GM19328 (cell line): ENCODE measurements at regions not wholly inside any gene's neighbourhood (a gene's known extent, or its start where the extent isn't known, plus 50 kb on each side); places are given as distances from the start of the nearest gene placed in this dataset.
"Not testable (repeated sequence)": the region's sequence is repeated elsewhere in the genome, so short reads cannot be mapped to it uniquely, and the experiment has no call there.

Experiments used
- ATAC-seq: cut with Tn5 transposase; IDR thresholded peaks from one replicate; pipeline ENCODE4 v1.9.1; 2021; ENCODE audit warnings: mild to moderate bottlenecking, moderate library complexity; ENCODE audit not compliant: unreplicated experiment

DNA sequence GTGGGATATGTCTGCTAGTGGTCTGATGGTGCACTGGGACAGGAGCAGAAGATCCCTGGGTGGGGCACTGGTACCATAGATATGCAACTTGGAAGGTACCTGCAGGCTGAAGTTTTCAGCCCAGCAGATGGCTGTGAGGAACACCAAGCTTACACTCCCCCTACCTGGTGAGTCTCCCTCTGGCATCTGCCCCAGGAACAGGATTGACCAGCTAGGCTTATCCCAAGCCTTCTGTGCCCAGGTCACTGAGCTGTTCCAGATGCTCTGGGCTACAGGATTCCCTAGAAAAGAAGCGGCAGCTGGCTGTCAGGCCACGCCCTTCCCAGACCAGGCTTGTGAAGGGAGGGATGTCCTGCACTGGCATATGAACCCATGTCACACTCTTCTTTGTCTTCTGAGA, 1130.0 kb downstream of the NAALADL2 start:
- no peak for ATAC-seq

DNA sequence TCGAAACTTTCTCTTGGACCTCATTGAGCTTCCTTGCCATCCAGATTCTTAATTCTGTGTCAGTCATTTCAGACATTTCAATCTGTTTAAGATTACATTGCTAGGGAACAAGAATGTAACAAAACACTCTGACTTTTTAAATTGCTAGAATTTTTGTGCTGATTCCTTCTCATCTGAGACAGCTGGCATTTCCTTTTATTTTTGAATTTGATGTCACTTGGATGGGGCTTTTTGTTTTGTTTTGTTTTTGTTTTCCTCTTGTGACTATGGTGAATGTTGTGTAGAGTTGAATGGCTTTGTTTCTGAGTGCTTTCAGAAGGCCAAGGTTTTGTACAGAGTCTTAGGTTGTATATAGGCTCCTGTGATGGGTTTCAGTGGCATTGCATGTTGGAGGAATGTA, 1129.3 kb downstream of the NAALADL2 start:
- no peak for ATAC-seq

DNA sequence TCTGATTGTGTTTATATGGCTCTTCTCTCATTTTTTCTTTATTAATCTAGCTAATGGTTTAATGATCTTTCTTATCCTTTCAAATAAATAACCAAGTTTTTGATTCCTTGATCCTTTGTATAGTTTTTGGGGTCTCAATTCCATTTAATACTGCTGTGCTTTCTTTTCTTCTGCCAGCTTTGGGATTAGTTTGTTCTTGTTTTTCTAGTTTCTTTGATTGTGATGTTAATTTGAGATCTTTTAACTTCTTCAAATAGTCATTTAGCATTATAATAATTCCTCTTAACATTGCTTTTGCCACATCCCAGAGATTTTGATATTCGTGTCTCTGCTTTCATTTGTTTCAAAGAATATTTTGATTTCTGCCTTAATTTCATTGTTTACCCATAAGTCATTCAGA, 1126.6 kb downstream of the NAALADL2 start:
- ATAC-seq, result no peak

DNA sequence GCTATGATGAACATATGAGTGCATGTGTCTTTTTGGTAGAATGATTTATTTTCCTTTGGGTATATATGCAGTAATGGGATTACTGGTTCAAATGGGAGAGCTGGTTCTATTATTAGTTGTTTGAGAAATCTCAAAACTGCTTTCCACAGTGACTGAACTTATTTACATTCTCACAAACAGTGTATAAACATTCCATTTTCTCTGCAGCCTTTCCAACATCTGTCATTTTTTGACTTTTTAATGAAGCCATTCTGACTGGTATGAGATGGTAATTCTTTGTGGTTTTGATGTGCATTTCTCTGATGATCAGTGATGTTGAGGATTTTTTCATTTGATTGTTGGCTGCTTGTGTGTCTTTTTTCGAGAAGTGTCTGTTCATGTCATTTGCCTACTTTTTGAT, 1124.2 kb downstream of the NAALADL2 start:
- no peak for ATAC-seq

DNA sequence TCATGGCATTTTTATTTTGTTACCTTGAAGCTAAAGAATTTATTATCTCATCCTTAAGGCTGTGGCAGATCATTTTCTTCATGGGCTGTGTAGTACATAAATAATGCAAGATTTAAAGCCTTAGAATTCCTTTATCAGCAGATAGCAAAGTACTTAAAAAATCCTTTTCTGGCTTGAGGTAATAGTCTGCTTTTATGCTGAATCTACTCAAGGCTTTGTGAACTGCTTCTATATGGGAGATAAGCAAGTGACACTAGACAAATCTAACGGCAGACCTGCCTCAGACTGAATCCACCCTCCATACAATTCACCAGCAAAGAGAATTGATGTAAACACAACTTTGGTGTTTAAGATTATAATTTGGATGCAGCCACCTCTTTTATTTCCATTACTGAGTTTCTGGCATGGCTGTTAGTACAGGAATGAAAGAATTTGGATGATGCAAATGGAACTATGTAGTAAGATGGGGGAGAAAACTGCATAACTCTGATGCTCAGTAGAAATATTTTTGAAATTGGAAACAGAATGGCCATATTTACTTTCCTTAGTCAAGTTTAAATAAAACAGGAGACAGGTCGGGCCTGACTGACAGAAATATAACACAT, 1121.5 kb downstream of the NAALADL2 start:
- no peak for ATAC-seq

DNA sequence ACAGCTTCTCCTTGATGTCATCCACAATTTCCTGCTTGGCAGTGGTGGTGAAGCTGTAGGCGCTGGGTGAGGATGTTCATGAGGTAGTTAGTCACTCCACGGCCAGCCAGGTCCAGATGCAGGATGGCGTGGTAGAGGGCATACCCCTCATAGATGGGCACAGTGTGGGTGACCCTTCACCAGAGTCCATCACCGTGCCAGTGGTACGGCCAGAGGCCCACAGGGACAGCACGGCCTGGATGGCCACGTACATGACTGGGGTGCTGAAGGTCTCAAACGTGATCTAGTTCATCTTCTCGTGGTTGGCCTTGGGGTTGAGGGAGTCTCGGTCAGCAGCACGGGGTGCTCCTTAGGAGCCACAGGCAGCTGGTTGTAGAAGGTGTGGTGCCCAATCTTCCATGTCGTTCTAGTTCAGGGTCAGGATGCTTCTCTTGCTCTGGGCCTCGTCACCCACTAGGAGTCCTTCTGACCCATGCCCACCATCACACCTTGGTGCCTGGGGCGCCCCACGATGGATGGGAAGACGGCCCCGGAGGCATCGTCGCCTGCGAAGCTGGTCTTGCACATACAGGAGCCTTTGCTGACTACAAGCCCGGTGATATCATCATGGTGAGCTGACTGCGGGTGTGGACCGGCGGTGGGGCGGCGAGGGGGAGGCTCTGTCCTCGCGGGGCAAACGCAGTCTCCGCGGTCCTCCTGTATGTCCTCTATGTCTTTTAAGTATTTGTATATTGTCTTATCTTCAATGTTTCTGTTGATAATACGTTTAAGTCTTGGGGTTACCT, 1119.0 kb downstream of the NAALADL2 start:
- no peak for ATAC-seq

DNA sequence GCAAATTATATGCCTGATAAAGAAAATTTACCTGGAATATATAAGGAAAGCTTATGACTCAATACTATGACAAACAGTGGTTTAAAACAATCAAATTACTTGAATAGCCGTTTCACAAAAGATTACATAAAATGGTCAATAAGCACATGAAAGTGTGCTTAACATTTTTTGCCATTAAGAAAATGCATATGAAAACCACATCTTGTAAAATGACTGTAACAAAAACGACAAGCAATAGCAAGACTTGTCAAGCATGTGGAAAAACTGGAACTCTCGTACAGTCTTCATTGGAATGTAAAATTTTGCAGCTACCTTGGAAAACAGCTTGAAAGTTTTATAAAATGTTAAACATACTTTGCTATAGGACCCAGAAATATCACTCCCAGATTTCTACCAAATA, 1110.3 kb downstream of the NAALADL2 start:
- ATAC-seq, result no peak

DNA sequence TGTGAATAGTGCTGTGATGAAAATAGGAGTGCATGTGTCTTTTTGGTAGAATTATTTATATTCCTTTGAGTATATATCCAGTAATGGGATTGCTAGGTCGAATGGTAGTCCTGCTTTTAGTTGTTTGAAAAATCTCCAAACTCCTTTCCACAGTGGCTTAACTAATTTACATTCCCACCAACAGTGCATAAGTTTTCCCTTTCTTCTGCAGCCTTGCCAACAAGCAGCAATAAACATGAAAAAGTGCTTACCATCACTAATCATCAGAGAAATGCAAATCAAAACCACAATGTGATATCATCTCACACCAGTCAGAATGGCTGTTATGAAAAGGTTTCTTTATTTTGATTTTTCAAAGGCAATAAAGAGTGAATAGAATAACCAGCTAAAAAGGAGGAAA, 1105.9 kb downstream of the NAALADL2 start:
- ATAC-seq, result no peak

DNA sequence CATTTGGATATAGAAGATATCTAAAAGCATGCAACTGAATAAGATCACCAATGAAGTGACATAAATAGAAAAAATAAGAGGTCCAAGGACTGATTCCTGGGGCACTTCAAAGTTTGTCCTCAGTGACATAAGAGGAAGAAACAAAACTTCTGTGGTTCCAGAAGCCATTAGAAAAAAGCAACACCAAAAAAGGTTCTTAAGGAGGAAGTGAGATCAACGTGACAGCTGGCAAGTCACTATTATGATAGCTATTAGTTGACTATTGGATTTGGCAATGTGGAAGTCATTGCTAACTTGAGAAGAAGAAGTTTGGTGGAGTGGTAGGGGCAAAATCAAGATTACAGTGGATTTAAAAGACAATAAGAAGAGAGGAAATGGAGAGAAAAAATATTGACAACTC, 1098.3 kb downstream of the NAALADL2 start:
- no peak for ATAC-seq

DNA sequence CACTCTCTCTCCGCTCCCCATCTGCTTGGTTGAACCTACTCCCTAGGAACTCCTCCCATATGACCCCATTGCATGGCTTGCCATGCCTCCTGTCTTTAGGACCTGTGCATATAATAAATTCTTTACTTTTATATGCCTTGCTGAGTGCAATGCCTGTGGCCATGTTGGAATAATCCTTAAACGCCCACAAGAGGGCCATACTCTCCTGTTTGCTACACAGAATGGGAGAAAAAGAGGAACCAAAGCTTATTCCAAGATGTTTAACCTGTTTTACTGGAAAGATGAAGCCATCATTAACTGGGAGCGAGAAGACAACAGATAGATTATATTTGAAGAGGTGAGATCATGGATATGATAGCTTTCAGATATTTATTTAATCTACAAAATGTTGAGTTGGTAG, 1097.8 kb downstream of the NAALADL2 start:
- ATAC-seq, result no peak

DNA sequence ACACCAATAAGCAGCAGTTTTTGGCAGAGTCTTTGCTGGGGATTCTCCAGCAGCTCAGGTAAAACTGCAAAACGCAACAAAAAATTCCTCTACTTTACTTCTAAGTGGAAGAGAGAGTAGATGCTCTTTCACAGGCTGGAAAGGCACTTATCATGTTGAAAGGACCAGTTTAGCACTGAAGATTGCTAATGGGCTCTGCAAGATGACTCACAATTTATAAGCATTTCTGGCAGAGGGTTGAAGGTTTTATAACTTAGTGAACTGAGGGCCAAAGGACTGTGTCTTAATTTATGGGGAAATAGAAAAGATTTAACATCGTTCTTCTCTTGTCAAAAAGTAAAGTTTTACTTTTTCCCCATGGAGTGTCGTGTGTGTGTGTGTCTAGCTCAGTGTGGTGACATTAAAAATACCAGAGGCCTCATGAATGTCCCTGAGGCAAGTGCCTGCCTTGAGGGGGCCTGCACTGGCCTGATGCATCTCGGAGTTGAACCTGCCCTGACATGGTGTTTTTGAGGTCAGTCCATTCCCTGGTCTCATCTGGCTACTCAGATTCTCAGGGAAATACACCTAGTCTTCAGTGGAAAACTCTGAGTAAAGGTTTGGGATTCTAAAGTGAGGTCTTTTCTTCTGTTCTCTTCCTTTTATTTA, 1092.0 kb downstream of the NAALADL2 start:
- ATAC-seq, result no peak

DNA sequence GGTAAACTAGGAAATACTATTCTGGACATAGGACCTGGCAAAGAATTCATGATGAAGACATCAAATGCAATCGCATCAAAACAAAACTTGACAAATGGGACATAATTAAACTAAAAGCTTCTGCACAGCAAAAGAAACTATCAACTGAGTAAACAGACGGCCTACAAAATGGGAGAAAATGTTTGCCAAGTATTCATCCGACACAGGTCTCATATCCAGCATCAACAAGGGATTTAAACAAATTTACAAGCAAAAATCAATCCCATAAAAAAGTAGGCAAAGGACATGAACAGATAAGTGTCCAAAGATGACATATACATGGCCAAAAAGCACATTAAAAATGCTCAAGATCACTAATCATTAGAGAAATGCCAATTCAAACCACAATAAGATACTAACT, 1088.9 kb downstream of the NAALADL2 start:
- no peak for ATAC-seq

DNA sequence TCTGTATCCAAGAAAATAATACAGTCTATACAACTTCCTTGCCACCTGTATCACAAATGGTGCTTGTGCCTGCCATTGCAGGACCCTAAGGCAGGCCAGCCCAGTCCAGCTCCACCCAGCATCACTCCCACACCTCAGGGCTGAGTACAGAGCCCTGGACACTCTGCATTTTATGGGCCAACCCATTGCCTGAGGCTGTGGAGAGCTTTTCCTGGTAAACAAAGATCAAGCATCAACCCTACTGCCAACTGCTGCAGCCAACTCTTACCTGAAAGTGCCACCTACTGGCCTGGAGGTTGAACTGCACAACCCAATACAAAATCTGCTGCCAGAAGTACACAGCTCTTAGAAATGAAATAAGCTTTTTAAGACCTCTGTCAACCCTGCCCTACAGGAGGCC, 1082.2 kb downstream of the NAALADL2 start:
- no peak for ATAC-seq

DNA sequence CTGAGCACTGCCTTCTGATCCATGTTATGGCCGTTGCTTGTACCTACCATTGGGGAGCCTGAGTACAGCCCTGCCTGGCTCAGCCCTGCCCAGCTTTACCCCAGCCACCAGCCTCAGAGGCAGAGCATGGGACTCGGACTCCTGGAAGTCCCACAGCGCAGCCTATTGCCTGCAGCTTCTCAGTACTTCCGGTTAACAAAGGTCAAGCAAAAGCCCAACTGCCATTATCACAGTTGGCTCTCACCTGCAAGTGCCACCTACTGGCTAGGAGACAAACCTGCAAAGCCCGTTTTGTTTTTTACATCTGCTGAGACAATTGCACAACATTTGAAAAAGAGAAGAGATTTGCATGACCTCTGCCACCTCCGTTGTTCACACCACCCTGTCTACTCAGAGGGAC, 1081.7 kb downstream of the NAALADL2 start:
- ATAC-seq, result no peak

DNA sequence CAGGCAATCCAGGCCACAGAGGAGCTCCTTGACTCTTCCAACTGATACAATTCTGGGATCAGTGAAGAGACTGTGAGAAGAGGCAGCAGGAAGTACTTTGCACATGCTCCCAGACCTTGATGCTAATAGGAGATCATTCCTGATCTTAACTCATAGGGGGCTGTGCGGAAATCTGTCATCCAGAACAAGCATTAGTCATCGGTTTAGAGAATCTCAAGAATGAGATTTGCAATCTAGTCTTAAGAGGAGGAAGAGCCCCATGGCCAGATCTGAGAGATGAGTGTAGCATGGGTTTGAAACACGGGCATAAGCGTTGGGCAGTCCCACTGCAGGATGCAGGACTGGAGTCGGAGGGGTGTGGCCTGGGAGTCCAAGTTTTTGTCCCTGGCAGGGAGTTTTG, 1081.1 kb downstream of the NAALADL2 start:
- ATAC-seq, result no peak

DNA sequence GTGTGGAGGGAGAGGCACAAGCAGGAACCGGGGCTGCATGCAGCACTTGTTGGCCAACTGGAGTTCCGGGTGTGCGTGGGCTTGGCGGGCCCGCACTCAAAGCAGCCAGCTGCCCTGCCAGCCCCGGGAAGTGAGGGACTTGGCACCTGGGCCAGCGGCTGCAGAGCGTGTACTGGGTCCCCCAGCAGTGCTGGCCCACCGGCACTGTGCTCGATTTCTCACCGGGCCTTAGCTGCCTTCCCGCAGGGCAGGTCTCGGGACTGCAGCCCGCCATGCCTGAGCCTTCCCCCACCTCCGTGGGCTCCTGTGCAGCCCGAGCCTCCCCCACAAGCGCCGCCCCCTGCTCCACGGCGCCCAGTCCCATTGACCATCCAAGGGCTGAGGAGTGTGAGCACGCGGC, 1078.2 kb downstream of the NAALADL2 start:
- ATAC-seq, result not testable (repeated sequence)

DNA sequence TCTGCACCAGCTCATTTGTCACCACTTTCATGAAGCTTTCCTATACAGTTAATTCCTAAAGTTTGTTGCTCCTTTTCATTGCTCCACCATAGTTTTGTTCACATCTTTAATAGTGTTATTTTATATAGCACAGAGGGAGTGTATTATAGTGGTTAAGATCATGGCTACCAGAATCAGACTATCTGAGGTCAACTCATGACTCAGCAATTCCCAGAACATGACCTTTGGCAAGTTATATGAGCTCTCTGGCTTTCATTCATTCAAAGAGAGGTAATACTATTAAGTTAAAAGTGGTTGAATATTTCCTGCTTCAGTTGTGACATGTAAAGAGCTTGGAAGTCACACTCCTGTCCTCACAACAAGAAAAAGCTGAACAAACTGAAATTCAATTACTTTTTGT, 1073.5 kb downstream of the NAALADL2 start:
- no peak for ATAC-seq

DNA sequence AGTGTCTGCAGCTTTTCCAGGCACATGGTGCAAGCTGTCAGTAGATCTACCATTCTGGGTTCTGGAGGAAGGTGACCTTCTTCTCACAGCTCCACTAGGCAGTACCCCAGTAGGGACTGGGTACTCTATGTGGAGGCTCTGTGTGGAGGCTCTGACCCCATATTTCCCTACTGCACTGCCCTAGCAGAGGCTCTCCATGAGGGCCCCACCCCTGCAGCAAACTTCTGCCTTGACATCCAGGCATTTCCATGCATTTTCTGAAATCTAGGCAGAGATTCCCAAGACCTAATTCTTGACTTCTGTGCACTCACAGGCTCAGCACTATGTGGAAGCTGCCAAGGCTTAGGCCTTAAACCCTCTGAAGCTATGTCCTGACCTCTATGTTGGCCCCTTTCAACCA, 1060.0 kb downstream of the NAALADL2 start:
- no peak for ATAC-seq

DNA sequence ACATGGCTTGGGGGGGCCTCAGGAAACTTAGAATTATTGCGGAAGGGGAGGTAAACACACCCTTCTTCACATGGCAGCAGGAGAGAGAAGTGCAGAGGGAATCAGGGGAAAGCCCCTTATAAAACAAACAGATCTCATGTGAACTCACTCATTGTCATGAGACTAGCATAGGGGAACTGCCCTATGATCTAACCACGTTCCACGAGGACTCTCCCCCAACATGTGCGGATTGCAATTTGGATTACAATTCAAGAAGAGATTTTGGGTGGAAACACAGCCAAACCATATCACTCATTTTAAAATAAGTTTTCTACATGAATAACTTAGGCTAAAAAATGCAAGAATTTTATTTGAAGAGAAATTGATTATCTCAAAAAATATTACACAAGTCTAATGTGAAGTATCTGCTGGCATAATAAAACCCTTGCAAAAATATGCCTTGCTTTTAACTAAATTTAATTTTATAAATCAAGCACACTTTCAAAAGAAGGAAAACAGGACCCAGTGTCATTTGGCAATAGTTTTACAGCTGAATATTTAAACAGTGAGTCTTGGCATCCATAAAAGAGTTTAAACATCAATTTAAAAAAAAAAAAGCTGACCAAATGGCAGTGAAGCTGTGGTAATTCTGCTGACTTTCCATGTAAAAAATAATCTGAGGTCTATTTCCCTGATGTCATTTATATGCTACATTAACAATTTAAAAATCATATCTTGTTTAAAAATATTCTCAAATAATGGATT, 1057.2 kb downstream of the NAALADL2 start:
- ATAC-seq, result no peak

DNA sequence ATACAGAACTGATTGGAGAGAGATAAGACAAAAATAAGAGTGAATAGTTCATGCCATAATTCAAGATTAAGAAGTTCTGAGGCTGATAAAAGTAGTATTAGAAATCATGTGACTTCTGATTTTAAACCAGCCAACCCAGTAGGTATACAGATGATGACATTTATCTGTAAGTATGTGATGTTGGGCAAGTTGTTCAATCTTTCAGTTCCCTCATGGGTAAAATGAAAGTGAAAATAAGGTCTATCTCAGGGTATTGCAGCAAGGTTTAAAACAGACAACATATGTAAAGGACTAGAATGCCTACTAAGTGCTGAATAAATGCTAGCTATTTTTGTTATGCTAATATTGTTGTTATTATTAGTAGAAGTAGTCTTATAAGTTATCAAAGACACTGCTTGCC, 1055.7 kb downstream of the NAALADL2 start:
- no peak for ATAC-seq

DNA sequence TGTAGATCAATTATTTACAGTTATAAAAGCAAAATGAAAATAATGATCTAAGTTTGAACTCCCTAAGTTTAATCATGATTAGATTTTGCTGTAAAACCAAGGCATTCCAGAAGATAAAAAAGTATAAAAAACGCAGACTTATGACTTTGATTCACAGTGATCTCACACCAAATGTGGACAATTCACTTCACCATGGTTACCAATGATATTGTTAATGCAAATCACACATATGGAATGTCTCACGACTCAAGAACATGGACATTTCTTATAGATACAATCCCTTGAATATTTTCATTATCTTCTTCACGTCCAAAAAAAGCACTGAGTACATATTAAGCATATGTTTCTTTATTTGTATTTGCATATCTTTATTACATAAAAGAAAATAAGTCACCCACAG, 1054.2 kb downstream of the NAALADL2 start:
- no peak for ATAC-seq

DNA sequence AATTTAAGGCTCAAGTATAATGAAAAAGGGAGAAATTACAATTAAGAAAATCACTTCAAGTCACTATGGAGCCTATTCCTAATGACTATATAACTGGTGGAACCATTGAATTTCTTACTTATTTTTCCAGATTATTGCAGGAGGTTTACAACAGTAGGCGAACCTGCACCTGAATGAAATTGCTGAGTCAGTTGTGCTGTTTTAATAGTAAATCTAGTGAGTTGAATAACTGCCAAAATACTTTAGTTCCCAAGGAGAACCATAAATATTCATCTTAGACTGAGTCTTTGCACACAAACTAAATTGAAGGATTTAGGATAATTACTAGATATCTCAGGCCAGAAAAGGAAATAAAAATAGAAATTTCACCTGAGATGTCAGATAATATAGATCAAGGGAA, 1052.8 kb downstream of the NAALADL2 start:
- ATAC-seq, result no peak
